SKM-1 treated with dmso at 0.1 percent for 144 hours (cell line): ENCODE measurements at regions not wholly inside any gene's neighbourhood (a gene's known extent, or its start where the extent isn't known, plus 50 kb on each side); places are given as distances from the start of the nearest gene placed in this dataset.
"Not testable (repeated sequence)": the region's sequence is repeated elsewhere in the genome, so short reads cannot be mapped to it uniquely, and the experiment has no call there.

Experiments used
- DNase-seq: peaks from one replicate; lab custom pipeline; 2025; ENCODE audit not compliant: unreplicated experiment; lab: John Stamatoyannopoulos, UW

DNA sequence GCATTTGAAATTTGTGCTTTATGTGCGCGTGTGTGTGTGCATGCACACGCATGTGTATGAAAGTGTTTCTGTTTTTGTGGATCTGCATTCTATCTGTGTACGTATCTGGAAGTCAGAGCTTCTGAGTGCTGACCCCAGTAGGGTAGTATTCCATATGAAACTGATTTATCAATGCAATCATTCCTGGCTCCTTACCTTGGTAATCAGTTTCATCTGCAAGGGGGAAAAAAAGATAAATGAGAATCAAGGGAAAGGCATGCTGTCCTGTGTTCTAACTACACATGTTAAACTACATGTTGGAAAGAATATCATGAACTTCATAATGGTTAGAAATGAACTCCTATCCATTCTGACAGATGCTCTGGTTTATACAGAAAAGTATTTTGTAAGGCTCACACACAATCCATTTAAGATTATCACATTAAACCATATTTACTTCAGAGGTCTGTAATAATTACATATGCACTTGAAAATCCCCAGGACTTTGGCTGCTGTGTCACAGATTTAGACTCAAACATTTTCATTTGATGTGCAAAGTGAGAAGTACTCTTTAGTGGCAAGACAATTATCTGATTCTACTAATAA is 276.1 kb upstream of the LMO3 start:
- DNase-seq: no peak

DNA sequence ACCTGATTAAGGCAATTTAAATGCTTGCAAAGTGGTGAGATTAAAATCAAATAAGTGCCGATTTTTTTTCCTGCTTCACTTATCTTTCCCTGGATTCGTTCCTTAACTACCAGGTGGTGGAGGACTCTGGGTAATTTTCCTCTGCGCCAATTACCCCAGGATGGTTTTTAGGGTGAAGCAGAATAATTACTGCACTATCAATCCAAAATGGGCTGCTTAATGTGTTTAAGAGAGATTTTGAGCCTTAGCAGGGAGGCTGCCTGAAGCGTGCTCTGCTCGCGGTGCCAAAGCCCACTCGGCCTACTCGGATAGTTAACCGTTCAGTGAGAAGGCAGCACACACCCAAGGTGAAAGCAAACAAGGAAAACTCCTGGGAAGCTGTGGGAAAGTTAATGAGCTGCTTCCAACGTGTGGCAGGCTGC is 274.9 kb upstream of the LMO3 start:
- no peak for DNase-seq

DNA sequence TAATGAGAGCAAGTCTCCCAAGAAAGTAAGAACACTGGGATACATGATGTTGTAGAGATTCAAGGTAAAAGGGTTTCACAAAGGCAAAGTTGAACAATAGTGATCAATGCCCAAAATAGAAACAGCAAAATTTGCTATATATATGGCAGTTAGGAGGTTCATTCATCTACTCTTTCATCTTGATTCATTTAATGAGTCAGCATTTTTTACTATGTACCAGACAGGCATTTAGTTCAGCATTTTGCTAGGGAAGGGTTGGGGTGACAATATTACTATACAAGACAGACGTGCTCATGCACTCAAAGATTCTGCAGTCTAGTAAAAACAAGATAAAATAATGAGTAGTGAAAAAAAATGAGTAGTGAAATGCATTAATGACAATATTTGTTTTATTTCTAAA is 264.9 kb upstream of the LMO3 start:
- no peak for DNase-seq

DNA sequence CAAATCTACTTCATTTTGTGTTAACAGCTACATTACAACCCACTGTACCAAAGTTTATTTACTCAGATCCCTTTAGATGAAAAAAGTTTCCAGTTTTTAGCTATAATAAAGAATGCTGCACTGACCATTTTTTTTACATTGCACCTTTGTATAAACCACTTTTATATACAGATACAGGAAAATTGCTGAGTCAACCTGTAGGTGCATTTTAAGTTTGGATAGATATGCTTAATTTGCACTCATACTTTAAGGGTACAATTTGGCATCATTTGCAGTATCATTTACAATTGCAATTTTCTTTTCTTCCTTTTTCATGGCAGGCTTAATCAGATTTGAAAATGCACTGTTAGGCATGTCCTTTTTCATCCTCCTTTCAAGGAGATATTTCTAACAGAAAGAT is 257.8 kb upstream of the LMO3 start:
- no peak for DNase-seq

DNA sequence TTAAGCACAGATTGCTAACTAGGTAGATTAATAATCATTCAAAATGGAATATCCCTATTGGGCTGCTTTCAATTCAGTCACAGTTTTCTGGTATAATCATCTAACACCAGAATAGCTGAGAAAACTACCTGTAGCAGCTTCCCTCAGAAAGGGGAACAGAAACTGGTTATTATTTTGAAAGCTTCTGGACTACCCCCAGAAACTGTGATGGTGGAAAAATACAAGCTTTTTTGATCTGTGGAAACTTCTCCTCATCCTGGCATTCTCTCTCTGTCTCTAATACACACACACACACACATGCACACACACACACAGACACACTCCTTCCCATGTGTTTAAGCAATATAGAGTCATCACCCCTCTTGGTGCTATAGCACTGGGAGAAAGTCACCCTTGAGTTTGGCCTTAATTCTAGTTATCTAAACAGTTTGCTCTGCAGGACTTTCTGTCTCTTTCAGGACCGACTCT is 251.5 kb upstream of the LMO3 start:
- no peak for DNase-seq

- no peak for DNase-seq
These were observed 248.5 kb upstream of the LMO3 start for GRCh38 chr12:16854465-16854864.

DNA sequence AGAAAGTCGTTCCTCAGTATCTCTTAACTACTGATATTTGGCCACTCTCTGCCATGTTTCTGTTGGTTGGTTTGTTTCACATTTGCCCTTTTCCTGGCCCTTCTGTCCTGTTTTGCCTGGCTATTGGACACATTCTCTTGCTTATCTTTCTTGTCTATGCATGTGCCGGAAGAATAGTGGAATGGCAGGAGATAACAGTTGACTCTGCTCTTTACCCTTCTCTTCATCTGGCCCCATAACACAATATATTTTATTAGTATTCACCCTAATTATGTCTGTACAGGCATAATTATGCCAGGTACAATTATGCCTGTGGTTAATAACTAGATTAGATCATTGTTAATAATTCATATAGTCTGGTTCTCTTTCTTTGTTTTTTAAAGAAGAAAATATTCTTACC is 243.5 kb upstream of the LMO3 start:
- DNase-seq: no peak

GRCh38 chr12:16844875-16845274 is 238.9 kb upstream of the LMO3 start:
- DNase-seq: no peak

DNA sequence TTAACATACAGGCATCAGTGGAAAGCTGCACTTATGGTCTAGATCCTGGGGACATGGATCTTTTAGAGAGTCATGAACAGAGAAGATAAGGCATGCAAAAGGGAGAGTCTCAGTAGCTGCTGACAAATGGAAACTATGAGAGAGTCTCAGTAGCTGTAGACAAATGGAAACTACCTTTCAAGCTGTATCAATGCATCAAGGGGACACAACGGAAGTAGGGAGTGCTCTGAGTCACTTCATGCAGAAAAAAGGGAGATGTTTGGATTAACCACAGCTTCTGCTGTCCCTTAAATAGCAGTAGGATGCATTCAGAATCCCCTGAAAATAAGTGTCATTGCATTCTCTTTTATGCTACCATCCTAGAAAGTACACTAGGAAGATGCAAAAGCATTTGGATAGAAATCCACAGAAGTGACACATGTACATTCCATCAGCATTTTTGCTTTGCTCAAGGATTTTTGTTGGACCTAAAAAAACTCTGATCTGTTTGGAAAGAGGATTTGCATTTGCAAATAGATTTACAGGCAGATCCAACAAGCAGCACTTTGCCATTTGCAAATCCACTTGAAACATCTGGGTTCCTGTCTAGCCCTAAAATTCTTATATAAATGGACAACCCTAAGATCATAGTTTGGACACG is 227.5 kb upstream of the LMO3 start:
- DNase-seq: no peak

GRCh38 chr12:16828891-16829290 is 222.9 kb upstream of the LMO3 start:
- no peak for DNase-seq

- DNase-seq: no peak
These were observed 201.8 kb upstream of the LMO3 start for GRCh38 chr12:16807731-16808130.

DNA sequence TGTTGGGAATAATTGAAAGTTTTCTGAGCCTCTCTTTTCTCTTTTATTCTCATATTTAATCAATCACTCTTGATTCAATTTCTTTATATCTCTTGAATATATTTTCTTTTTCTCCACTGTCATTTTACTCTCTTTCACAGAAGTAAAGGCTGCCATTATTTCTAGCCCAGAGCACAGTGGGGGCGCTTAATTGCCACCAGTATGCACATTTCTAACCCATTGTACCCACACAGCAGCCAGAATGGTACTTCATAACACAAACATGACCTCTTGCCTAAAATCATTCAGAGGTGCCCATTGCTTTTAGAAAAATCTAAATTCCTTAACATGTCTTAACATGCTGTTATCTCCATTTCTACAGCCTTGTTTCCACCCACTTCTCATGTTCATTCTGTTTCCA is 190.2 kb upstream of the LMO3 start:
- DNase-seq: no peak

DNA sequence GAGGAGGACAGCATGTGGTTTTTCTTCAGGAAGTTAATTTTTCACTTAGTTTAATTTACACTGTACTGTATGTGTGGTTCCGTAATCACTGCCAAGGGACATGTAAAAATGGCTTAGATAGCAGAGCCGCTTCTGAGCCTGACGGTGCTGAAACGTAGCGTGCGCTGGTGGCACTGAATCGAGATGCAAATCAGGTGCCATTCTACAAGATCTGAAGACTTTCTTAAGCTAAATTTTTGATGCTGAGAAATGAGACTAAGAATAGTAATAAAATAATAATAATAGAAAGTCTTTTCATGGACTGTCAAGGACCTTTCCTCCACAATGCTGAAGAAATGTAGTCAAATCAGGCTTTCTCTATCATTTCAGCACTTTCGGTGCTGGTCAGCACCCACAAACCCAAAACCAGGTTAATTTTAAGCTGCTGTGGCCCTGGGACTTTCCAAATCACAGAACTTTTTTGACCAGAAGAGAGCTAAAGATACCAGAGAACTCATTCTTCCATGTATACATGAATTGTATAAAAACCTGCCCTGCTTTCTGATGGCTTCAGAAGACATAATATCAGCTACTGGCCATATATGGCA is 183.3 kb upstream of the LMO3 start:
- no peak for DNase-seq

- DNase-seq: no peak
These were observed 182.7 kb upstream of the LMO3 start for GRCh38 chr12:16788506-16789203.

DNA sequence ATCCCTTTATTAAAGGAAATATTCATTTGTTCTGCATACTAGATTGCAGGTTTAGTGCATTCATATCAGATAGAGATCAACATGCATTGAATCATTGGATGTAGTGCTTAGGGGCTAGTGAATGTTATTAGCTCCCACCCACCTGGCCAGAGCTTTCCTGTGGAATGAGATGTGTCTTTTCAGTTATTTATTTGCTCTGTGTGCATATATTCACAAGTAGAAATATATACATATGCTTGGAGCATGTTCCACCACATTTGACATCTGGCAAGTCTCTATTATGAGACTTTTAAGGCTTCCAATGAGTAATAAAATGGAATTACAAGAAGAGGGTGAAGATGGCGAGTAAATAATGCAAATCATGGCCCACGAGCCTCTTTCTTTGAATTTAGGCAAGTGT is 180.0 kb upstream of the LMO3 start:
- no peak for DNase-seq

DNA sequence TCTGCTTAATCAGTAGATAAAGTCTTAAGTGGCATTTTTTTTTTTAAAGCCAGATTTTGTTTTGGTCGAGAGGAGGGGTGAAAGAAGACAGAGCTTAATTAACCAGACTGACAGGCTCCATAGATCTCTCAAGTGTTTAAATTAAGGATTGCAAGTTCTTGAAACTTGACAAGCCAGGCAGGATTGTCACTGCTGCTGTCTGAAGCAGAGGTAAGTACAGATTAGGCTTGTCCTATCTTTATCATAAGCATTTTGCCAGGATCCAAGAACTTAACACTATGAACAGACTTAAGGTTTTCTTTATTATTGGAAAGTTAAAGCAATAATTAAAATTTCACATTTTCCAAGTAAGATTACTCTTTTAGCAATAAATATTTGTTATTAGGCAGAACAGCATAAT is 179.6 kb upstream of the LMO3 start:
- DNase-seq: no peak

GRCh38 chr12:16769129-16769528 is 163.2 kb upstream of the LMO3 start:
- not testable (repeated sequence) for DNase-seq

DNA sequence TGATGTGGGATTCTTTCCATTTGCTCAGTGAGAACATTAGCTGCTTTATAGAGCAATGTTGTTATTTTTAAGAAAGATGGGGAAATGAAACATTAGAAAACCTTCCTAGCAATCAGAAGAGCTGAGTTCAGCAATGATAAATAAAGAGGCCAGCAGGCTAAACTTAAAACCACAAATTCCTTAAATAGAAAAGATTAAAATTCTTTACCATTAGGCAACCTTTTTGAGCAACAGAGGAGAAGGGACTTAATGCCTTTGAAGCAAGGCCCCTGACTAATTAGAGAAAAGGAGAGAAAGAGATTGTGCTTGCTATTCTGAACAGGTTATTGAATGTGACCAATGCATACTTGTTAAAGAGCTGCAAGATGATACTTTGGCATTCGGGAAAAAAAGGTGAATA is 160.8 kb upstream of the LMO3 start:
- no peak for DNase-seq

- no peak for DNase-seq
These were observed 157.9 kb upstream of the LMO3 start for GRCh38 chr12:16763901-16764300.

DNA sequence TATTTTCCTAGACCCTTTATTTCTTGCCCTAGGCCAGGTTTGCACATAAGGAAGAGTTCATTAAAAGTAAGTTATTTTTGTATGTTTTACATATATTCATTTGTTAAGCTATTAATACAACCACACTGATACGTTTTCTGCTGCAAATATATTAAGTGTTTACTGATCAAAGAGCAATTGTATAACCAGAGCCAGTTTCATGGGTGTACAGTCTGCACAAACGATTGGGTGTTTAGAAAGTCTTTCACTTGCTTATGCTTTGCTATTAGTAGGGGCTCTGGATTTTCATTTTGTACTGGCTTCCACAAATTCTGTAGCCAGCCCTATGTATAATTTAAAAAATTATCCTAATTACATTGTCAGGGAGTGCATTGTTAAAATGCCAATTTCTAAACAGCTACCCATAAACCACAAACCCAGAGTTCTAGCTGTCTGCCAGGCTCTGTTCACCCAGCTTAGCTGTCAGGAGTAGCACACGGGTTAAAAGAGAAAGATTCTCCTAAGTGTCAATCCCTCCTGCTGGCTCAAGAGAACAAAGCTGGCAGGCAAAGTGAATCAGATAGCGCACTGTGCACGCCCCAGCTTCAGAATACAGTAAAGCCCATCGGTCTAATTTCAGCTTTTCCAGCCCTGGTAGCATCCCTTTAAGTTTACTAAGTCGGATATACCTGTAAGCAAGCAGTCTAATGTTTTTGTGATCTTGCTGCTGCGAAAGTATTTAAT is 151.0 kb upstream of the LMO3 start:
- DNase-seq: no peak

DNA sequence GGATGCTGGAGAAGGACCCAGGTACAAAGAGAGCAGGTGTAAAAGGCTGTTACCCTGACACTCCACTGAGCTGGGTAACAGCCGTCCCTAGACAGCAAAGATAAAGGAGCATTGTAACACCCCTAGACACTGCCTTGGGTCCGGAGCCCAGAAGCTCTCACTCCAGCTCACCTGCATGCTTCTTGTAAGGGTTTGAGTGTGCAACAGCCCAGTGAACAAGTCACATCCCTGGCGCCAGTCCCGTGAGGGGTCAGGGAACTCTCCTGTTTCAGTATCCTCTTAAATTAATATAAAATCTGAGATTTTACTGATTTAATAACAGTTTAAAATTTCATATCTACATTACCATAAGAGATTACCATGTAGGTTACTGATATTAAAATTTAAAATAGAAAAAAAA is 124.8 kb upstream of the LMO3 start:
- no peak for DNase-seq

DNA sequence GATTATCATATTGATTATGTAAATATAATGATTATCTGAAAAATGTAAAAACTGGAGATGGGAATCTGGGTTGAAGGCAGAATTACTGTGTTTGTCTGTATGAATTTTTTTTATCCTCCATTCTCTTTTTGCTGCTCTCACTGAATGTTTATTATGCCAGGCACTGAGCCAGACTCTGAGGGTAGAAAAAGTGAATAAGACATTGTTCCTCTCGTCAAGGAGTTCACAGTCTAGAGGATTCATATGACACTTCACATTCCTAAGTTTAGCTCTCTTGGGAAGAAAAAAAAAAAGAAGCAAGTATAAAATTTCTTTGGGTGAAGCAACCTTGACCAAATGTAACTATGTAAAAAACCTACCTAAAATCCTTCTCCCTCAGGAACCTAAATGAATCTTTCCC is 120.9 kb upstream of the LMO3 start:
- DNase-seq: no peak
